BJ (cell line): ENCODE measurements at regions not wholly inside any gene's neighbourhood (a gene's known extent, or its start where the extent isn't known, plus 50 kb on each side); places are given as distances from the start of the nearest gene placed in this dataset.

Source experiments
- CTCF ChIA-PET: fragments of 350-600 bp; formaldehyde crosslinking; extraction: SDS; loops from one replicate; lab custom pipeline; 2021; ENCODE audit warnings: antibody characterized with exemption, inconsistent platforms; lab: Yijun Ruan, JAX
- POLR2A ChIA-PET: fragments of 300-600 bp; sonication (Branson Sonifier 250); formaldehyde crosslinking; extraction: SDS; loops from one replicate; lab custom pipeline; 2021; ENCODE audit warnings: antibody characterized with exemption; lab: Charles Lee
- DNase-seq: peaks from one replicate; pipeline ENCODE4 v3.0.0-alpha.2; 2011; ENCODE audit warnings: low read depth
- H3K27me3 ChIP-seq: 2 replicates; pipeline ENCODE4 v1.6.0; 2011; ENCODE audit warnings: low read length; ENCODE audit not compliant: control insufficient read depth, insufficient read depth
- H3K36me3 ChIP-seq: 2 replicates; pipeline ENCODE4 v1.5.1; 2011; ENCODE audit warnings: low read length; ENCODE audit not compliant: control insufficient read depth, insufficient read depth
- H3K4me3 ChIP-seq: 2 replicates; pipeline ENCODE4 v1.5.1; 2011; ENCODE audit warnings: low read depth, mild to moderate bottlenecking, control low read depth, low read length
- TF ChIP-seq, protein P1 (sequence below): IDR thresholded peaks from 2 replicates; pipeline ENCODE4 v1.5.1; 2011; ENCODE audit warnings: low read depth, mild to moderate bottlenecking, control low read depth, inconsistent platforms, low read length, moderate library complexity; ENCODE audit not compliant: insufficient read depth

DNA sequence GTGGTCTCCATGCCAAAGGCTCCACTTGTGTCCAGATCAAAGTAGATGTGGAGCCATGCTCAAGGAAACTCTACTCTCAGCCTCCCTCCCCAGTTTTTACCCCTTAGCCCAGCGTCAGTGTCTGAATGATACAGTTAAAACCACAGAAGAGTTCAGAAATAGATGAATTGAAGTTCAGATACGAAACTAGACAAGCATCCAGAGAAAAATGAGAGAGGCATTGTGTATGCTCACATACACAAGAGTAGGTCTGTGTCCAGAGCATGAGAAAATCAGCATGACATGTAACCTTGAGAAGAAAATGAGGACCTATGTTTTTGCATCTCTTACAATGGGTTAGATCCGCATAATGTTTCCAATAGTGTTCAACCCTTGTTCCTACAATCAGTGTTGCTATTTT lies 612.8 kb upstream of the PKDCC start:
- Histone ChIP-seq H3K36me3 (no peaks in the 10 kb centered on the region), H3K27me3 (no peaks in the 10 kb centered on the region), H3K4me3 (no peak overlapping the region)
- POLR2A ChIA-PET, result no interaction called here
- CTCF ChIA-PET, result no interaction called here
- no peak for DNase-seq
- TF ChIP-seq, protein P1, sequence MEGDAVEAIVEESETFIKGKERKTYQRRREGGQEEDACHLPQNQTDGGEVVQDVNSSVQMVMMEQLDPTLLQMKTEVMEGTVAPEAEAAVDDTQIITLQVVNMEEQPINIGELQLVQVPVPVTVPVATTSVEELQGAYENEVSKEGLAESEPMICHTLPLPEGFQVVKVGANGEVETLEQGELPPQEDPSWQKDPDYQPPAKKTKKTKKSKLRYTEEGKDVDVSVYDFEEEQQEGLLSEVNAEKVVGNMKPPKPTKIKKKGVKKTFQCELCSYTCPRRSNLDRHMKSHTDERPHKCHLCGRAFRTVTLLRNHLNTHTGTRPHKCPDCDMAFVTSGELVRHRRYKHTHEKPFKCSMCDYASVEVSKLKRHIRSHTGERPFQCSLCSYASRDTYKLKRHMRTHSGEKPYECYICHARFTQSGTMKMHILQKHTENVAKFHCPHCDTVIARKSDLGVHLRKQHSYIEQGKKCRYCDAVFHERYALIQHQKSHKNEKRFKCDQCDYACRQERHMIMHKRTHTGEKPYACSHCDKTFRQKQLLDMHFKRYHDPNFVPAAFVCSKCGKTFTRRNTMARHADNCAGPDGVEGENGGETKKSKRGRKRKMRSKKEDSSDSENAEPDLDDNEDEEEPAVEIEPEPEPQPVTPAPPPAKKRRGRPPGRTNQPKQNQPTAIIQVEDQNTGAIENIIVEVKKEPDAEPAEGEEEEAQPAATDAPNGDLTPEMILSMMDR, result no peak

DNA sequence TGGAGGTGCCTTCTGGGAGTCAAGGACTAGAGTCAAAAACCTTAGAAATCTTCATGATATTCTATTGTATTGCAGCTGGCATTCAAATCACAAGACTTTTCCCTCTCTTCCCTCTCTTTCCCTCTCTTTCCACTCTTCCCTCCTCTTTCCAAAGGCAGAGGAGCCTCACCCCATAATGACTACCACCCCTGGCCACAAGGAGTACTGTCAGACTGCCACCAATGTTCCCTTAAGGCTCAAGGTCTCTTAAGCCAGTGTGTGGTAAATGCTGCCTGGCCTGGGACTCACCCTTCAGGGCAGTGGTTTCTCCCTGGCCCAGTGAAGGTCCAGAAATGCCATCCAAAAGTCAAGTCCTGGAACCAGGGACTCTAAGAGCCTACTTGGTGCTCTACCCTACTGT lies 605.9 kb upstream of the PKDCC start:
- DNase-seq, result no peak
- TF ChIP-seq, protein P1, result no peak
- Histone ChIP-seq H3K27me3 (no peaks in the 10 kb centered on the region), H3K4me3 (no peak overlapping the region), H3K36me3 (no peaks in the 10 kb centered on the region)
- CTCF ChIA-PET, result interaction anchor here (1.0 kb wide), 1 partner anchor 13 kb away, joined by 3 read pairs; no protein-coding TSS in a partner anchor
- POLR2A ChIA-PET, result no interaction called here

DNA sequence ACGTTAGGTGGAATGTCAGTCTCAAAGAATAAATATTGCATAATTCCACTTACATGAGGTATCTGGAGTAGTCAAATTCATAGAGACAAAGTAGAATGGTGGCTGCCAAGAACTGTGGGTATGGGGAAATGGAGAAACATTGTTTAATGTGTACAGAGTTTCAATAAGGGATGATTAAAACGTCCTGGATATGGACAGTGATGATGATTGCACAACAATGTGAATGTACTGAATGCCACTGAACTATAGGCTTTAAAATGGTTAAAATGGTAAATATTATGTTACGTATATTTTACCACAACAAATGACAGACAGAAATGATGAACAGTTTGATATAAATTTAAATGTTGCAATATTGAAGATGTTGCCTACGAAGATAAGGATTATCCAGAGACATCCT lies 602.0 kb upstream of the PKDCC start:
- ChIA-PET CTCF (interaction anchor here (0.6 kb wide), 1 partner anchor 46 kb away, joined by 3 read pairs; no protein-coding TSS in a partner anchor), POLR2A (no interaction called here)
- H3K4me3 ChIP-seq, result no peak overlapping the region
- TF ChIP-seq, protein P1, result no peak
- no peaks in the 10 kb centered on the region for H3K36me3 ChIP-seq
- DNase-seq, result no peak
- no peaks in the 10 kb centered on the region for H3K27me3 ChIP-seq

DNA sequence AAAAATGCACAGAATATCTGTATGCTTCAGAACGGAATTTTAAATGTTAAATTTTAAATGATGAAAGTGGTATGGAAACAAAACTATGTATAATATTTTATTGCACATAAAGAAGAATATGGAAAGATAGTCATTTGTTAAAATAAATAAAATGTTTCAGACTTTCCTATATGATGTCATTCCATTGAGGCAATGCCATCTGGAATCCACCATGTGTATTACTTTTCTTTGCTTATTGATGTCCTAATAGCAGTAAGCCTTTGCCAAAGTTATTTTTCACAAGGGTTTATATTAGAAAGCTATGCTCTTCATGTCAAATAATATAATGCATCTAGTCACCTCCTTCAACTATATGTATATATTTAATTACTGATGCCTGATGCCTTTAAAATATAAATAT lies 601.6 kb upstream of the PKDCC start:
- TF ChIP-seq, protein P1, result no peak
- H3K36me3 ChIP-seq, result no peaks in the 10 kb centered on the region
- H3K27me3 ChIP-seq, result no peaks in the 10 kb centered on the region
- no peak overlapping the region for H3K4me3 ChIP-seq
- ChIA-PET CTCF (no interaction called here), POLR2A (no interaction called here)
- DNase-seq, result no peak

DNA sequence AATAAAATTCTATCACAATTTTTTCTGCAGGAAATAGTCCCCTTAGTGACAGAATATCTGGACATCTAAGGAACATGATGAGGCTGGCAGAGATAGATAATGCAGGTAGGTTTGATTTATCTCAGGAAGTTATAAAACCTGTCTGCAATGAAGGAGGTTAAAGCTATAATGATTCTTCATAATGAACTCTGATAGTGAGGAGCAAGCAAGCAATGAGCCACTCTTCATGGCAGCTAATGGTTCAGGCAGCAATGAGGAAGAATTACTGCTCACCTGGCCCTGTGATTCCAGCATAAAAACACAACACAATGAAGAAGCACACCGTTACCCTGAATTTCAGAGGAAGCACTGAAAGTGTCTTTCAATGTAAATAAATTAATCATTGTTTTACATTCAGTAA lies 599.6 kb upstream of the PKDCC start:
- no peaks in the 10 kb centered on the region for H3K27me3 ChIP-seq
- ChIA-PET POLR2A (no interaction called here), CTCF (no interaction called here)
- H3K36me3 ChIP-seq, result no peaks in the 10 kb centered on the region
- H3K4me3 ChIP-seq, result no peak overlapping the region
- no peak for DNase-seq
- TF ChIP-seq, protein P1, result no peak
